PC-3 (cell line): ENCODE measurements at regions not wholly inside any gene's neighbourhood (a gene's known extent, or its start where the extent isn't known, plus 50 kb on each side); places are given as distances from the start of the nearest gene placed in this dataset.

Source experiments
- CTCF ChIP-seq: fragments of 300-600 bp; sonication (generic); conservative IDR thresholded peaks from 2 replicates; pipeline ENCODE4 v1.5.1; 2017; ENCODE audit warnings: antibody characterized with exemption, low read depth, mild to moderate bottlenecking, low read length
- EZH2phosphoT487 ChIP-seq: fragments of 300-600 bp; sonication (generic); IDR thresholded peaks from 2 replicates; pipeline ENCODE4 v1.6.1; 2018; ENCODE audit warnings: mild to moderate bottlenecking, antibody characterized with exemption, low read length, borderline replicate concordance

GRCh38 chr10:36053775-36054174 lies 411.7 kb upstream of the FZD8 start:
- TF ChIP-seq CTCF, result no peak
- TF ChIP-seq EZH2phosphoT487, result no peak
